Trophoblast cell (in vitro differentiated cells and primary cell): ENCODE measurements at regions not wholly inside any gene's neighbourhood (a gene's known extent, or its start where the extent isn't known, plus 50 kb on each side); places are given as distances from the start of the nearest gene placed in this dataset.

ENCODE experiments used
- DNase-seq, 2 donors: peaks; one replicate each; pipeline ENCODE4 v3.0.0-alpha.2; 2016
- H2AFZ ChIP-seq: 2 replicates; pipeline ENCODE4 v1.6.1; 2013; ENCODE audit warnings: low read length, moderate library complexity, mild to moderate bottlenecking; ENCODE audit not compliant: insufficient read depth, poor library complexity
- H2AK5ac ChIP-seq: 2 replicates; pipeline ENCODE4 v1.6.1; 2013; ENCODE audit warnings: mild to moderate bottlenecking, low read length
- H2BK120ac ChIP-seq: 2 replicates; pipeline ENCODE4 v1.6.1; 2013; ENCODE audit warnings: low read length, mild to moderate bottlenecking, moderate library complexity; ENCODE audit not compliant: insufficient read depth, poor library complexity
- H2BK12ac ChIP-seq: 2 replicates; pipeline ENCODE4 v1.6.1; 2013; ENCODE audit warnings: mild to moderate bottlenecking, low read length, moderate library complexity
- H2BK5ac ChIP-seq: 2 replicates; pipeline ENCODE4 v1.6.1; 2013; ENCODE audit warnings: low read length, low read depth, moderate library complexity, mild to moderate bottlenecking; ENCODE audit not compliant: poor library complexity
- H3K14ac ChIP-seq: 2 replicates; pipeline ENCODE4 v1.6.1; 2013; ENCODE audit warnings: mild to moderate bottlenecking, low read length
- H3K18ac ChIP-seq: 2 replicates; pipeline ENCODE4 v1.6.1; 2013; ENCODE audit warnings: mild to moderate bottlenecking, low read length
- H3K23ac ChIP-seq: 2 replicates; pipeline ENCODE4 v1.6.1; 2013; ENCODE audit warnings: low read length
- H3K27ac ChIP-seq: 2 replicates; pipeline ENCODE4 v1.5.1; 2013; ENCODE audit warnings: low read depth, mild to moderate bottlenecking, inconsistent platforms, low read length, moderate library complexity
- H3K27me3 ChIP-seq: 2 replicates; pipeline ENCODE4 v1.6.1; 2013; ENCODE audit warnings: inconsistent platforms, mild to moderate bottlenecking, low read length, moderate library complexity; ENCODE audit not compliant: insufficient read depth
- H3K36me3 ChIP-seq, 2 experiments: 1 replicate in 1 of 2; 2 replicates in 1 of 2; pipeline ENCODE4 v1.6.1; 2013; ENCODE audit warnings: low read length in 2 of 2, mild to moderate bottlenecking in 2 of 2, moderate library complexity in 1 of 2; ENCODE audit not compliant: insufficient read depth in 2 of 2, control insufficient read depth in 1 of 2
- H3K4ac ChIP-seq: 2 replicates; pipeline ENCODE4 v1.6.1; 2013; ENCODE audit warnings: low read depth, mild to moderate bottlenecking, low read length, moderate library complexity
- H3K4me1 ChIP-seq, 2 experiments: 1 replicate in 1 of 2; 2 replicates in 1 of 2; pipeline ENCODE4 v1.6.1; 2013; ENCODE audit warnings: low read length in 2 of 2, mild to moderate bottlenecking in 2 of 2, moderate library complexity in 1 of 2; ENCODE audit not compliant: insufficient read depth in 2 of 2, control insufficient read depth in 1 of 2
- H3K4me2 ChIP-seq: 2 replicates; pipeline ENCODE4 v1.6.1; 2013; ENCODE audit warnings: inconsistent platforms, mild to moderate bottlenecking, low read length, moderate library complexity
- H3K4me3 ChIP-seq: 2 replicates; pipeline ENCODE4 v1.5.1; 2013; ENCODE audit warnings: mild to moderate bottlenecking, low read depth, low read length, inconsistent platforms
- H3K79me1 ChIP-seq: one replicate; pipeline ENCODE4 v1.6.1; 2013; ENCODE audit warnings: low read length
- H3K79me2 ChIP-seq: 2 replicates; pipeline ENCODE4 v1.6.1; 2013; ENCODE audit warnings: low read length, mild to moderate bottlenecking; ENCODE audit not compliant: control insufficient read depth, insufficient read depth, poor library complexity
- H3K9ac ChIP-seq: 2 replicates; pipeline ENCODE4 v1.6.1; 2013; ENCODE audit warnings: mild to moderate bottlenecking, low read length
- H3K9me3 ChIP-seq: 2 replicates; pipeline ENCODE4 v1.6.1; 2013; ENCODE audit warnings: low read depth, mild to moderate bottlenecking, control low read depth, inconsistent platforms, low read length; ENCODE audit not compliant: insufficient read depth
- H4K12ac ChIP-seq: 2 replicates; pipeline ENCODE4 v1.6.1; 2013; ENCODE audit warnings: low read depth, mild to moderate bottlenecking, low read length, moderate library complexity
- H4K8ac ChIP-seq: 2 replicates; pipeline ENCODE4 v1.6.1; 2013; ENCODE audit warnings: low read depth, mild to moderate bottlenecking, low read length, moderate library complexity
- H4K91ac ChIP-seq: one replicate; pipeline ENCODE4 v1.6.1; 2013; ENCODE audit warnings: low read depth, mild to moderate bottlenecking, low read length, moderate library complexity
- WGBS: extraction: QIAGEN DNeasy Blood & Tissue Kit; methylation state at CpG from one replicate; pipeline ENCODE4 v1.1.7; 2013; ENCODE audit warnings: missing lambda C conversion rate; ENCODE audit not compliant: insufficient read length, insufficient coverage; ENCODE audit errors: extremely low coverage; 5-methylcytosine and 5-hydroxymethylcytosine counted together

DNA sequence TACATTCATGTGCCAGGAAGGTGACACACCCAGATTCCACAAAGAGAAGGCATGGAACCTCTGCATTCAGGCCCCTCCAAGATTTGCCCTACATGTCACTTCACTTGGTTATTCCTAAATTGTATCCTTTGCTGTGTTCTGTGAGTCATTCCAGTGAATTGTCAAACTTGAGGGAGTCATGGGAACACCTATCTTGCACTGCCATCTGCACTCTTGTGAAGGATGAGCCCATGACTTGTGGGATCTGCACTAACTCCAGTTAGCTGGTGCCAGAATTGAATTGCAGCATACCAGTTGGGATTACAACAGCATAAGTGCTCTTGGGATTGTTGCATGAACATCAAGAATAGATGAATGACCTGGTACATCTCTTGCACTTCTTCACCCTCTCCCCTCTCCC is 1288.0 kb upstream of the ZEB2 start:
- no peak overlapping the region for H4K91ac ChIP-seq
- H3K18ac ChIP-seq: no peak overlapping the region
- DNase-seq: no peak
- H3K27ac ChIP-seq: no peak overlapping the region
- no peak overlapping the region for H3K4me2 ChIP-seq
- no peak overlapping the region for H3K14ac ChIP-seq
- H2AFZ ChIP-seq: no peak overlapping the region
- no peak overlapping the region for H2BK120ac ChIP-seq
- no peak overlapping the region for H3K9ac ChIP-seq
- H2BK5ac ChIP-seq: no peak overlapping the region
- H2AK5ac ChIP-seq: no peak overlapping the region
- H3K9me3 ChIP-seq: no peaks in the 10 kb centered on the region
- H3K36me3 ChIP-seq: no peaks in the 10 kb centered on the region
- H2BK12ac ChIP-seq: no peak overlapping the region
- no peak overlapping the region for H3K23ac ChIP-seq
- peaks cover 0 to 3% of the 10 kb centered on the region in 2 experiments for H3K4me1 ChIP-seq
- H3K4ac ChIP-seq: no peak overlapping the region
- no peak overlapping the region for H4K8ac ChIP-seq
- no peaks in the 10 kb centered on the region for H3K79me1 ChIP-seq
- no peaks in the 10 kb centered on the region for H3K27me3 ChIP-seq
- H3K79me2 ChIP-seq: no peaks in the 10 kb centered on the region
- no peak overlapping the region for H4K12ac ChIP-seq
- H3K4me3 ChIP-seq: no peak overlapping the region

DNA sequence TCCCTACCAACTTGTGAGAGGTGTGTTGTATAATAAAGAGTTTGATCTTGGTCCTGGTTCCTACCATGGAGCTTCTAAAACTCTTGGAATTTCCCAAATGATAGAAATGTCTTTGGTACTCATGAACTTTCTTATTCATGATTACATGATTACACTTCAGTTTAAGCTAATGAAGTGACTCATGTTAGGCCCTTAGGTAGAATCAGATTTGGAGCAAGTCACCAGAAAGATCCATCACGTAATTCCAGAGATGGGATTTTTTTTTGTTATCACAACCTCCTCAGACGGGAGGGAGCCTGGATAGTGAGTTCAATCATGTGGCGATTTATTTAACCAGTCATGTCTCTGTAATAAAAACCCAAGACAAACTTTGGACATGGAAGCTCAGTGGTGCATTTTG is 1287.6 kb upstream of the ZEB2 start:
- Histone ChIP-seq H3K4me3 (no peak overlapping the region), H3K27ac (no peak overlapping the region), H3K27me3 (no peaks in the 10 kb centered on the region), H4K8ac (no peak overlapping the region), H2BK5ac (no peak overlapping the region), H3K9ac (no peak overlapping the region), H2AFZ (no peak overlapping the region), H3K14ac (no peak overlapping the region), H3K4me2 (no peak overlapping the region), H3K4ac (no peak overlapping the region), H2BK120ac (no peak overlapping the region), H3K9me3 (no peaks in the 10 kb centered on the region), H4K12ac (no peak overlapping the region), H3K79me1 (no peaks in the 10 kb centered on the region), H4K91ac (no peak overlapping the region), H3K18ac (no peak overlapping the region), H2AK5ac (no peak overlapping the region), H3K23ac (no peak overlapping the region), H2BK12ac (no peak overlapping the region), H3K79me2 (no peaks in the 10 kb centered on the region), H3K36me3 (no peaks in the 10 kb centered on the region), H3K4me1 (peaks cover 0 to 3% of the 10 kb centered on the region in 2 experiments)
- DNase-seq: no peak
- WGBS: no CpG with 5 or more reads among the region's 3 CpGs

DNA sequence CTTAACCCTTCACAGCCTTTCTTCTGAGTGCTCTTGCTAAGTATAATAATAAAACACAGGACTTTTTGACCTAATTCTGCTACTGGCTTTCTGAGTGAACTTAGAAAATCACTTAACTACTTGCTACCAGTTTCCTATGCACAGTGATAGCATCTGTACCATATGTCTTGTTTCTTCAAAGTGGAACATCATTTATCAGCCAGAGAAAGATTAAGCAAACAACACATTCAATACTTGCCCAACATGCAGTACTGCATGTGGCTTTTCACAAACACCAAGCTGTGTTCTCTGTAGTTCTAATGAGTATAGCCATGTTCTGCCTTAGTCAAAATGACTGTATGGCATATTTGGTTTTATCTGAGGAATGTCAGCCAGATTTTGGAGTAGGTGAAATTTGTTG is 1286.6 kb upstream of the ZEB2 start:
- H3K36me3 ChIP-seq: no peaks in the 10 kb centered on the region
- H2BK120ac ChIP-seq: no peak overlapping the region
- H2AFZ ChIP-seq: no peak overlapping the region
- H2BK12ac ChIP-seq: no peak overlapping the region
- no peaks in the 10 kb centered on the region for H3K4me1 ChIP-seq
- H3K27ac ChIP-seq: no peak overlapping the region
- H4K91ac ChIP-seq: no peak overlapping the region
- H3K27me3 ChIP-seq: no peaks in the 10 kb centered on the region
- H3K9ac ChIP-seq: no peak overlapping the region
- no peaks in the 10 kb centered on the region for H3K79me1 ChIP-seq
- H2AK5ac ChIP-seq: no peak overlapping the region
- no peaks in the 10 kb centered on the region for H3K9me3 ChIP-seq
- no peak overlapping the region for H3K14ac ChIP-seq
- no peak overlapping the region for H3K4me2 ChIP-seq
- H4K8ac ChIP-seq: no peak overlapping the region
- no peak overlapping the region for H4K12ac ChIP-seq
- DNase-seq: no peak
- H3K4ac ChIP-seq: no peak overlapping the region
- no peak overlapping the region for H3K18ac ChIP-seq
- H3K23ac ChIP-seq: no peak overlapping the region
- H3K4me3 ChIP-seq: no peak overlapping the region
- no peak overlapping the region for H2BK5ac ChIP-seq
- no peaks in the 10 kb centered on the region for H3K79me2 ChIP-seq

DNA sequence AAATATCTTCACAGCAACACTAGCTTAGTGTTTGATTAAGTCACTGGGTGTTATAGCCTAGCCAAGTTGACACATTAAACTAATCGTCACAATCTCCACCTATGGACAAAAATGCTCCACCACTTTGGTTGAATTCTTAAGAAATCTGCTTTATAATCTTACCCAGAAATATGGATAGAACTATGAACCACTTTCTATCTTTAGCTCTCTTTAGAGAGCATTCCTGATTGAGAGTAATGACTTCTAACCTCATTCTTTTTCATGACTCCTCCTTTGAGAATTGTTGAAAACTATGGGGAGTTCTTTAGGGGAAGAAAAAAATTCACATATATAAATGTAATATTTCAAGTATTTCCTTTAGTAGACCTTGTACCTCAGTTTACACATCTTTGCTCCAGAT is 1282.2 kb upstream of the ZEB2 start:
- Histone ChIP-seq H3K14ac (no peak overlapping the region), H3K4me1 (no peaks in the 10 kb centered on the region), H3K36me3 (no peaks in the 10 kb centered on the region), H3K79me1 (no peaks in the 10 kb centered on the region), H3K9ac (no peak overlapping the region), H3K4me2 (no peak overlapping the region), H2BK12ac (no peak overlapping the region), H2BK120ac (no peak overlapping the region), H3K27me3 (no peaks in the 10 kb centered on the region), H3K4me3 (no peak overlapping the region), H2AFZ (no peak overlapping the region), H3K79me2 (no peaks in the 10 kb centered on the region), H2BK5ac (no peak overlapping the region), H2AK5ac (no peak overlapping the region), H4K12ac (no peak overlapping the region), H4K8ac (no peak overlapping the region), H4K91ac (no peak overlapping the region), H3K9me3 (no peaks in the 10 kb centered on the region), H3K4ac (no peak overlapping the region), H3K23ac (no peak overlapping the region), H3K27ac (no peak overlapping the region), H3K18ac (no peak overlapping the region)
- DNase-seq: no peak
- WGBS: no CpG with 5 or more reads among the region's 1 CpG

DNA sequence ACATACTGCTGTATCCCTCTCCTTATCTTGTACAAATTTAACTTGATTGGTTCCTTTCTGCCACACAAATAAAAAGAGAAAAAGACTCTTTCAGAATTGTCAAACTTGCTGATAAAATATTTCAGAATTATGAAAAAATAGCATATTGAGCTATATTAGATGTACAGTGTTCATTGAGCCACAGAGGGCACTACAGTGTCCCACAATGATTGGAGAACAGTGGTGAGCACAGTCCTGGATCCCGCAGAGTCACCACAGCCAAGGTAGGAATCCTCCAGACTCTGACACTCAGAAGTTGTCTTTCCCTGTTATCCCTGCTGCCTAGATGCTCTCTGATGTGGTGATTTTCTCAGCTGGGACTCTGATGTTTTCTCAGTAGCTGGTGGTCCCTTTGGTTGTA is 1281.3 kb upstream of the ZEB2 start:
- Histone ChIP-seq H2AFZ (no peak overlapping the region), H3K18ac (no peak overlapping the region), H3K27ac (no peak overlapping the region), H3K4me1 (no peaks in the 10 kb centered on the region), H3K4me3 (no peak overlapping the region), H2BK5ac (no peak overlapping the region), H2AK5ac (no peak overlapping the region), H3K36me3 (no peaks in the 10 kb centered on the region), H3K14ac (no peak overlapping the region), H3K79me1 (no peaks in the 10 kb centered on the region), H3K23ac (no peak overlapping the region), H2BK12ac (no peak overlapping the region), H3K27me3 (no peaks in the 10 kb centered on the region), H4K91ac (no peak overlapping the region), H4K8ac (no peak overlapping the region), H3K4ac (no peak overlapping the region), H3K4me2 (no peak overlapping the region), H2BK120ac (no peak overlapping the region), H3K9me3 (no peaks in the 10 kb centered on the region), H4K12ac (no peak overlapping the region), H3K79me2 (no peaks in the 10 kb centered on the region), H3K9ac (no peak overlapping the region)
- WGBS: no CpG with 5 or more reads among the region's 1 CpG
- no peak for DNase-seq
